B cell (primary cell): ENCODE measurements at regions not wholly inside any gene's neighbourhood (a gene's known extent, or its start where the extent isn't known, plus 50 kb on each side); places are given as distances from the start of the nearest gene placed in this dataset.
"Not testable (repeated sequence)": the region's sequence is repeated elsewhere in the genome, so short reads cannot be mapped to it uniquely, and the experiment has no call there.

Experiments
- EZH2 ChIP-seq: IDR thresholded peaks from 2 replicates; pipeline ENCODE4 v1.6.1; 2012; ENCODE audit warnings: borderline replicate concordance, low read depth, mild to moderate bottlenecking, moderate library complexity, low read length; ENCODE audit not compliant: insufficient read depth, poor library complexity, severe bottlenecking
- TF ChIP-seq, protein P1 (sequence below): fragments of 200-600 bp; IDR thresholded peaks from one replicate; pipeline ENCODE4 v1.8.0; 2022; ENCODE audit warnings: antibody characterized with exemption, mild to moderate bottlenecking

DNA sequence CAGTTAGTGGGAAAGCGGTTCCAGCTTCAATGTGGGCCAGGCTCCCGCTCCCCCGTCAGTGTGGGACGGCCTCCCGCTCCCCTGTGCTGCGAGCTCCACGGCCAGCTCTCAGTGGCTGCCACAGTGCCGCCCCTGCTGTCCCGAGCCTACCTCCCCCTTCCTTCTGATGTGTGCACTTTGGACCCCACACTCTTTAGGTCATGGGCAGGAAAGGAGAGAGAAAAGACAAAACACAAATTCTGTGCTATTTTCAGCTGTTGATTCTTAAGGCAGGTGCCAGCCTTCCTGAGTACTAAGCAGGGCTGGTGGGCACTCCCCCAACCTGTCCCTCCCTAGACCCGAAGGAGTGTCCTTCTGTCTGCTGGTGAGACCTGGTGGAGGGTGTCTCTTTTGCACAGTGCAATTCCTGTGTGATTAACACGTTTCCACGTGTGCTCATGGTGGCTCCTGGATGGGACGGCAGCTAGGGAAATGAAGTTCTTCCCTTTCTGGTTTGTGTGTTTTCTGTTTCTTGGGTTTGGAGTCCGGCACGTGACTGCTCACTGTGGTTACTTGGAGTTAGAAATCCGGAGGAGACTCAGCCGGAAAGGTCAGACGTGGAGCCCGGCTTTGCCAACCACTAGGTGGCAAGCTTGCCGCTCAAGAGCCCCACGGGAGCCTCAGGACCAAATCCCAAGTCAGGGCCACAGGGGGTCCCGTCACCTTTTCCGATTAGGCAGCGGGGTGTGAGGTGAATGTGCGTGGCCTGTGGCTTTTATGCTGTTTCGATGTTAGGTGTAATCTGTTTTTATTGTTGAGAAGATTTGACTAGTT is 130.3 kb downstream of the LAT start:
- TF ChIP-seq, protein P1, sequence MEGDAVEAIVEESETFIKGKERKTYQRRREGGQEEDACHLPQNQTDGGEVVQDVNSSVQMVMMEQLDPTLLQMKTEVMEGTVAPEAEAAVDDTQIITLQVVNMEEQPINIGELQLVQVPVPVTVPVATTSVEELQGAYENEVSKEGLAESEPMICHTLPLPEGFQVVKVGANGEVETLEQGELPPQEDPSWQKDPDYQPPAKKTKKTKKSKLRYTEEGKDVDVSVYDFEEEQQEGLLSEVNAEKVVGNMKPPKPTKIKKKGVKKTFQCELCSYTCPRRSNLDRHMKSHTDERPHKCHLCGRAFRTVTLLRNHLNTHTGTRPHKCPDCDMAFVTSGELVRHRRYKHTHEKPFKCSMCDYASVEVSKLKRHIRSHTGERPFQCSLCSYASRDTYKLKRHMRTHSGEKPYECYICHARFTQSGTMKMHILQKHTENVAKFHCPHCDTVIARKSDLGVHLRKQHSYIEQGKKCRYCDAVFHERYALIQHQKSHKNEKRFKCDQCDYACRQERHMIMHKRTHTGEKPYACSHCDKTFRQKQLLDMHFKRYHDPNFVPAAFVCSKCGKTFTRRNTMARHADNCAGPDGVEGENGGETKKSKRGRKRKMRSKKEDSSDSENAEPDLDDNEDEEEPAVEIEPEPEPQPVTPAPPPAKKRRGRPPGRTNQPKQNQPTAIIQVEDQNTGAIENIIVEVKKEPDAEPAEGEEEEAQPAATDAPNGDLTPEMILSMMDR: peak; percentile 55
- not testable (repeated sequence) for TF ChIP-seq EZH2
